ENCODE measurements at regions not wholly inside any gene's neighbourhood (a gene's known extent, or its start where the extent isn't known, plus 50 kb on each side); places are given as distances from the start of the nearest gene placed in this dataset.

DNA sequence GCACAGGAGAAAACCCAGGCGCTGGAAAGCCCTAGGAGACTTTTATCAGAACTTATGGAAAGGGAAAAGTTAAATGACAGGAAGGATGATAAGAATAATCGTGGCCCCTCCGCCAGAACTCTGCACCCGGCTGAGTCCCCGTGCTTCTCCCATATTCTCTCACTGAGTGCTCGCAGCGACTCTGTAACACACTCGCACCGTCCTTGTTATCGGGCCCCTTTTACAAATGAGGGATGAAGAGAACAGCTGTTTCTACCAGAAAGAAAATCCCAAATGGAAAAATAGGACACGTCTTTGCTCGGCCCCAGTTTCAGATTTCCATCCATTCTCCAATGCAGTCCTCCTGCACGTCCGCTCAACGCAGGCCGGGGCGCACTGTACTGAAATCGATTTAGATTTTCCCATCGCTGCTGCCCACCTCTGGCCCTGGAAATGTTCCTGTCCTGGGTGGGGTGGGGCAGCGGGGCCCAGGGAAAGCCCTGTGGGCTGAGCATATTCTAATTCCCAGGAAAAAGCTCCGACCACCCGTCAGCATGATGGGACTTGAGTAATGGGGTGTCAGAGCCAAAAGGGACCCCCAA is 66.4 kb downstream of the KCNF1 start:
- no peak for DNase-seq (ENCODE audit: low read depth)
- TF ChIP-seq, protein P1, sequence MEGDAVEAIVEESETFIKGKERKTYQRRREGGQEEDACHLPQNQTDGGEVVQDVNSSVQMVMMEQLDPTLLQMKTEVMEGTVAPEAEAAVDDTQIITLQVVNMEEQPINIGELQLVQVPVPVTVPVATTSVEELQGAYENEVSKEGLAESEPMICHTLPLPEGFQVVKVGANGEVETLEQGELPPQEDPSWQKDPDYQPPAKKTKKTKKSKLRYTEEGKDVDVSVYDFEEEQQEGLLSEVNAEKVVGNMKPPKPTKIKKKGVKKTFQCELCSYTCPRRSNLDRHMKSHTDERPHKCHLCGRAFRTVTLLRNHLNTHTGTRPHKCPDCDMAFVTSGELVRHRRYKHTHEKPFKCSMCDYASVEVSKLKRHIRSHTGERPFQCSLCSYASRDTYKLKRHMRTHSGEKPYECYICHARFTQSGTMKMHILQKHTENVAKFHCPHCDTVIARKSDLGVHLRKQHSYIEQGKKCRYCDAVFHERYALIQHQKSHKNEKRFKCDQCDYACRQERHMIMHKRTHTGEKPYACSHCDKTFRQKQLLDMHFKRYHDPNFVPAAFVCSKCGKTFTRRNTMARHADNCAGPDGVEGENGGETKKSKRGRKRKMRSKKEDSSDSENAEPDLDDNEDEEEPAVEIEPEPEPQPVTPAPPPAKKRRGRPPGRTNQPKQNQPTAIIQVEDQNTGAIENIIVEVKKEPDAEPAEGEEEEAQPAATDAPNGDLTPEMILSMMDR (conservative IDR thresholded peaks at IDR 0.05; ENCODE audit: control insufficient read depth, insufficient read depth, low read depth, low read length), result no peak
- no peak overlapping the region for H3K4me3 ChIP-seq (ENCODE audit: control insufficient read depth, low read depth, low read length)

DNA sequence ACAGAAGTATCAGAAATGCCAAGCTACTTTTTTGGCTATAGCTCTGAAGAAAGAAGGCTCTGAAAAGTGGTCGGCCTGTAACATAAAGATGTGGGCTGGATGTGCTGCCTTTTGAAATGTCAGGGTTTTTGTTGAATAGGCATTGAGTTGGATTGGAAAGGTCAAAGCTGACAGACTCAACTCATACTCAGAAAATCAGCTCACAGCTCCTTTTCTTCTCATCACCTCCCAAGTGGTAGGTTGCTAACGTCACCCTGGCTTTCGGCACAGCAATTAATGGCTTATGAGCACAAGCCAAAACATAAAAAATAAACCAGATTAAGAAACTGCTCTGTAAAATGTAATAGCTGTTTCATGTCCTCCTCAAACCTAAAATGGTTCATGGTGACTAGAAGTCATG is 68.3 kb downstream of the KCNF1 start:
- no peak for DNase-seq (ENCODE audit: low read depth)
- H3K4me3 ChIP-seq (ENCODE audit: control insufficient read depth, low read depth, low read length), result no peak overlapping the region
- TF ChIP-seq, protein P1 (conservative IDR thresholded peaks at IDR 0.05; ENCODE audit: control insufficient read depth, insufficient read depth, low read depth, low read length), result no peak

DNA sequence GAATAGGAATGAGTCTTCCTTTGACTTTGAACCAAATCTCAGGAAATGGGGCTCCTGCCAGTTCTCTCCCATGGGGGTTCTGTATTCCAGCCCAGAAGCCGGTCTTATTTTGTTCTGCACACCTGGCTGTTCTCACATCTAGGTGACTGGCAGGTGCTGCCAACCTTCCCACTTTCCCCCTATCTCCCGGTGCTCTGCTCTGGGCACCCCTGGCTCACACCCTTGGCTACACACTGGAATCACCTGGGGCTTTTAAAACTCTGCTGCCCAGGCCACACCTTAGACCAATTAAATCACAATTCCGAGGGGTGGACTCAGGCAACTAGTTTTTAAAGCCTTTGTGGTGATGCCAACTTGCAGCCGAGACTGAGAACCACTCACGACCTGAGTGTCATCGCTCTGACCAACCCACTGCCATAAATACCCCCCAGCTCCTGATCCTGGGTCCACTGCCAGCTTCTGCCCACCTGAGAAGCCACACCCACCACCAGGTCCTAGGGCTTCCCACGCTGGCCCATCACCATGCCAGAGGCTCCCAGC is 69.2 kb downstream of the KCNF1 start:
- TF ChIP-seq, protein P1 (conservative IDR thresholded peaks at IDR 0.05; ENCODE audit: control insufficient read depth, insufficient read depth, low read depth, low read length), result no peak
- H3K4me3 ChIP-seq (ENCODE audit: control insufficient read depth, low read depth, low read length), result no peak overlapping the region
- DNase-seq (ENCODE audit: low read depth), result no peak

DNA sequence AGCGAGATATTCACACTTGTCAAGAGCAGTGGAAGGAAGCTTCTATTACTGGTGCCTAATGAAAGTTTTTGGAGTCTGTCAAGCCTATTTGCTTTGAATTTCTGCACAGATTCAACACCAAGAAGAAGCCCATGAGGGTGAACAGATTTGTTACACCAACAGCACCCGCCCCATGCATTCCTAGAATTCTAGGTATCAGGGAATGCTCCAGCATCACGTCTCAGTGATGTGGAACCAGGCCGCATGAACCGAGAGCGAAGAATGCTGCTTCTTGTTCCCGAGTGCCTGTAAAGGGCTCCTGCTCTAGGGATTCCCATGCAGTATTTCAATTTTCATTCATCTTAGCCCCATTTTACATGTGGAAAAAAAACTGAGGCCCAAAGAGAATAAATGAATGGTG is 69.7 kb downstream of the KCNF1 start:
- TF ChIP-seq, protein P1 (conservative IDR thresholded peaks at IDR 0.05; ENCODE audit: control insufficient read depth, insufficient read depth, low read depth, low read length), result no peak
- DNase-seq (ENCODE audit: low read depth), result no peak
- H3K4me3 ChIP-seq (ENCODE audit: control insufficient read depth, low read depth, low read length), result no peak overlapping the region

DNA sequence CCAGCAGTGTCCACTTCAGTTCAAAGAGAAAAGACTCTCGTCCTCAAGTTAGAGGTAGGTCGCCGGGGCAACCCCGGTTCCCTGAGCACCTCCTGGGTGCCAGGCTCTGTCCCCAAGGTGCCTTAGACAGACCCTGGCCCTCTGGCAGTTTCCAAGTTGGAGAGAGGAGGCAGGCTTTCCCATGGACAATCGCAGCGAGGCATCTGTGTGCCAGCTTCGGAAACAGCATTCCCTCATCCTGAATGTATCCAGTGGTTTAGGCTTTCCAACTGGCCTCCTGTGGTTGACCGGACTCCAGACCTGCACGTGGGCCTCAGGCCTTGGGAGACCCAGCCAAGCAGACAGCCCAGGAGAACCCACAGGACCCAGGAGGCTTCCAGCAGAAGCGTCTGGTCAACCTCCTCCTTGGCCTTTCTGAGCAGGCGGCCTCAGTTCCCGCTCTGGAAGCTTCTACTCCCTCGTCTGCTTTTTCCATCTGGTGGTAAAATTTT is 70.3 kb downstream of the KCNF1 start:
- TF ChIP-seq, protein P1 (conservative IDR thresholded peaks at IDR 0.05; ENCODE audit: control insufficient read depth, insufficient read depth, low read depth, low read length), result no peak
- no peak for DNase-seq (ENCODE audit: low read depth)
- H3K4me3 ChIP-seq (ENCODE audit: control insufficient read depth, low read depth, low read length), result no peak overlapping the region

DNA sequence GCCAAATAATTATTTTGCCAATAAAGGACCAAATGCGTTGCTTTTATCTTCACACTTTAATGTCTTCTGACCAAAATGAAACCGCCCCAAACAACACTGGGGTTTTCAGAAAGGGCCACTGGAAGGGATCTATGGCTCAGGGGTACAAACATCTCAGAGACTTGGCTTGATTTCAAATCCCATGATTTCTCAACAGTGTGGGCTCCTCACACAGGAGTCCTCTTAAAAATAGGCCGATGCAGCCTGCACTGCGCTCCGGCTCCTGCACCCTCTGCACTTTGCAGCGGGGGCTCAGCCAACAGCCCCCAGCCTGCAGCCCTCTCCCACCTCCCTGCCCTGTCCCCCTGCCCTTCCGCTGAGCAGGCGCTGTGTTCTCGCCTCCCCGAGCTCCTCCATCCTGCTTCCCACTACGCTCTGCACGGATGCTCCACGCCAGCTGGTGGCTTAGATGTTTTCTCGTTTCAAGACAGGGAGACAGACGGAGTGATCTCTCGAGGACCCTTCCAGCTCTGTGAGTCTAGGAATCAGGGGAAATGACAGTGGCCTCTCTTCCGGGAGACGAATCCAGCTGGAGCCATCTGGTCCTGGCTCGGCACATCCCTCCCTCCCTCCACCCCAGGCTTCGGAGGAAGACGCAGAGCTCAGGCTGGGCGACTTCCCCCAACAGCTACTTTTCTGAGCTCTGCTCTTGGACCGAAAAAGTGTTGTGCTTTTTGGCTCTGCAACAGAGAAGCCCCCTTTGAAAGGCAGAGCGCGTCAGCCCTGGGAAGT is 71.4 kb downstream of the KCNF1 start:
- no peak for DNase-seq (ENCODE audit: low read depth)
- H3K4me3 ChIP-seq (ENCODE audit: control insufficient read depth, low read depth, low read length), result no peak overlapping the region
- TF ChIP-seq, protein P1 (conservative IDR thresholded peaks at IDR 0.05; ENCODE audit: control insufficient read depth, insufficient read depth, low read depth, low read length), result no peak

Measured in fibroblast of mammary gland (primary cell).